Left ventricle myocardium superior (tissue), 1 donor: ENCODE measurements at regions not wholly inside any gene's neighbourhood (a gene's known extent, or its start where the extent isn't known, plus 50 kb on each side); places are given as distances from the start of the nearest gene placed in this dataset.
"Not testable (repeated sequence)": the region's sequence is repeated elsewhere in the genome, so short reads cannot be mapped to it uniquely, and the experiment has no call there.

ENCODE experiments used
- ATAC-seq: fragments of 200-7000 bp; cut with Tn5 transposase; one replicate; pipeline ENCODE4 v1.9.1; 2020; ENCODE audit warnings: mild to moderate bottlenecking, moderate library complexity
- DNase-seq: peaks from one replicate; pipeline ENCODE4 v3.0.0-alpha.2; 2020
- intact Hi-C: fragments of 100-400 bp; cut with micrococcal nuclease; formaldehyde crosslinking; loops from one replicate; pipeline ENCODE4 v1.11.0; 2022
- donor health status: DM: no; HTN: yes; CAD: no; lungs with severe emphysema.

GRCh38 chr21:31545036-31545435 is 114.5 kb upstream of the SOD1 start:
- no peak for DNase-seq
- intact Hi-C loops: no loop called here
- no peak for ATAC-seq

- intact Hi-C loops: no loop called here
- DNase-seq (no peak), ATAC-seq (no peak)
Measured at GRCh38 chr21:31543191-31543590, 116.3 kb upstream of the SOD1 start.

- DNase-seq: no peak
- no peak for ATAC-seq
Measured at GRCh38 chr21:31538816-31539215, 120.7 kb upstream of the SOD1 start.

DNA sequence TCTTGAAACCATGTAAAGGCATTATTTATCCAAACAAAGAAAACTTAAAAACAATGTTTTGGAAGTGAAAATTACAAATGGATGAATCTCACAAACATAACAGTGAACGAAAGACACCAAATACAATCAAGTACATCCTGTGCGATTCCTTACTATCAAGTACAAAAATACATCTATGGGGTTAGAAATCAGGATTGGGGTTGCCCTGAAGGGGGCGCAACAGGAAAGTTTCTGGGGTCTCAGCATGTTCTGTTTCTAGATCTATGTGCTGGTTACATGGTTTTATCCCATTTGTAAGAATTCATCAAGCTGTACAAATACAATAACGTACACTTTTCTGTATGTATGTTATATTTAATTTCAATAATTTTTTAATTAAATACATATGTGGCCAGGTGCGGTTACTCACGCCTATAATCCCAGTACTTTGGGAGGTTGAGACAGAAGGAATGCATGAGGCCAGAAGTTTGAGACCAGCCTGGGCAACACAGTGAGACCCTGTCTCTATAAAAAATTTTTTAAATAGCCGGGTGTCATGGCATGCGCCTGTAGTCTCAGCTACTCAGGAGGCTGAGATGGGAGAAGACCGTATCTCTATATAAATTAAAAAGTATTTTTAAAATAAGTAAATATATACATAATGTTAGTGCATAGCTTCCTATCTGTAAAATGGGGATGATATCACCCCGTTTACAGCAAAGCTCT is 121.5 kb upstream of the SOD1 start:
- no peak for DNase-seq
- no peak for ATAC-seq
- intact Hi-C loops: no loop called here

More at GRCh38 chr21:31538816-31539215, 120.7 kb upstream of the SOD1 start:
- intact Hi-C loops: no loop called here

GRCh38 chr21:31536138-31536537 is 123.4 kb upstream of the SOD1 start:
- no peak for ATAC-seq
- intact Hi-C loops: no loop called here

DNA sequence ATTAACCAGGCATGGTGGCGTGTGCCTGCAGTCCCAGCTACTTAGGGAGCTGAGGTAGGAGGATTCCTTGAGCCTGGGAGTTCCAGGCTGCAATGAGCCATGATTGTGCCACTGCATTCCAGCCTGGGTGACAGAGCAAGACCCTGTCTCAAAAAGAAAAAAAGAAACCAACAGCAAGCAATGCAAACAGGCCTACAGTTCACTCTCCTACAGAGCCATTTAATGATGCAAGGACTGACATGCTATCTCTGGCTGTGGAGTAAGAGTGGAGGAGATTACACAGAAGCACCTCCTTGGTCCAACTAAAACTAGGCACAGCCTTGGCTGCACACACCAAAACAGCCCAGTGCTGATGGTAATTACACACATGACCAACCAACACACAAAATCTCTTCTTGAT is 127.5 kb upstream of the SOD1 start:
- DNase-seq (no peak), ATAC-seq (no peak)
- intact Hi-C loops: no loop called here

More at GRCh38 chr21:31536138-31536537, 123.4 kb upstream of the SOD1 start:
- DNase-seq: no peak

GRCh38 chr21:31530897-31531705 is 128.4 kb upstream of the SOD1 start:
- intact Hi-C loops: no loop called here
- DNase-seq (no peak), ATAC-seq (no peak)

GRCh38 chr21:31530364-31530763 is 129.1 kb upstream of the SOD1 start:
- ATAC-seq: no peak
- intact Hi-C loops: no loop called here
- DNase-seq: no peak

- DNase-seq: no peak
- intact Hi-C loops: no loop called here
- ATAC-seq: no peak
Measured at GRCh38 chr21:31529406-31529805, 130.1 kb upstream of the SOD1 start.

DNA sequence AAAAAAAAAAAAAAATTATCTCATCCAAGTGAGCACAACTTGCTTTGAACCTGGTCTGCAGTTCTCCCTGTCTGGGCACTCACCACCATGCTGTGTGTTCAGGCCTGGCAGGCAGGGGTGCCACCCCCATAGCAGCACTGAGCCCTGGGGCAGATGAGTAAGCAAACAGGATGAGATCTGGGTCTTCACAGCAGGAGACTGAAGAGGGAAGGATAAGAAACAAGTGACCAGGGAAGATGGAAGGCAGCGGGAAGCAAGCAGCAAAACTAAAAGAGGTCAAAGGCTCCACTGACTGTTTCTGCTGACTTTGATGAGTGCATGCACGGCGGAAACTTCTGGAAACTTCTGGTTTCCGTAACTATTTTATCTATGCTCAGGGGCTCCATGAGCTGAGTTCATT is 133.5 kb upstream of the SOD1 start:
- ATAC-seq: no peak
- DNase-seq: no peak
- intact Hi-C loops: no loop called here

GRCh38 chr21:31524140-31524539 is 135.4 kb upstream of the SOD1 start:
- intact Hi-C loops: no loop called here
- DNase-seq (no peak), ATAC-seq (no peak)

DNA sequence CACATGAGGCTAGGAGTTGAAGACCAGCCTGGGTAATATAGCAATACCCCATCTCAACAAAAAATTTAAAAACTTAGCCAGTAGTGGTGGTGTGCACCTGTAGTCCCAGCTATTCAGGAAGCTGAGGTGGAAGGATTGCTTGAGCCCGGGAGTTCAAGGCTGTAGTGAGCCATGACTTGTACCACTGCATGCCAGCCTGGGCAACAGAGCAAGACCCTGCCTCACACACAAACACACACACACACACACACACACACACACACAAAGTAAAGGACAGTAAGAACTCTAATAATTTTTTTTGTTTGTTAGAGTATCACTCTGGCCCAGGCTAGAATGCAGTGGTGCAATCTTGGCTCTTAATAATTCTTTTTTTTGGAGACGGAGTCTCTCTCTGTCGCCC is 138.0 kb upstream of the SOD1 start:
- intact Hi-C loops: no loop called here
- ATAC-seq (no peak), DNase-seq (no peak)

DNA sequence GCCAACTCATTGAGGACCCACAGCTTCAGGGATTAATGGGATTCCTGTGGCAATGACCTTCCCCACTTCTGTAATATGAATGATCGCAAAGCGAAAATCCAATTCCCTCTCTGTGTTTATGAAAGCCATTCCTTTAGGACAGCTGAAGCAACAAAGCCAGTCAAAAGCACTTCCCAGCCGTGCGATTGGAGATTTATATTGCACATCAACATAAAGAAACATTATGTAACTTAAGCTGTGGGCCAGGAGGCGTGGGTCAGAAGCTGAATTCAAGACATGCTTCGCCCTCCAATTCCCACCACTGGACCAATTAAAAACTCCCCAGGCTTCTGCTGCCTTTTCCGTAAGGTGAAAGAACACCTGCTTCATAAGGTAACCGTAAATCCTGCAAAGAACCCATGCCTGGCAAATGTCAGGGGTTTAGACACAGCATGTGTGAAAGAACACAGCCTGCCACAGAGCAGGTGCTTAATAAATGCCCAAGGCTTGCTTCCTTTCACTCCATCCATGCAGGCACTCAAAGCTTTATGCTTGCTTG is 138.9 kb upstream of the SOD1 start:
- ATAC-seq (no peak), DNase-seq (no peak)
- intact Hi-C loops: no loop called here

DNA sequence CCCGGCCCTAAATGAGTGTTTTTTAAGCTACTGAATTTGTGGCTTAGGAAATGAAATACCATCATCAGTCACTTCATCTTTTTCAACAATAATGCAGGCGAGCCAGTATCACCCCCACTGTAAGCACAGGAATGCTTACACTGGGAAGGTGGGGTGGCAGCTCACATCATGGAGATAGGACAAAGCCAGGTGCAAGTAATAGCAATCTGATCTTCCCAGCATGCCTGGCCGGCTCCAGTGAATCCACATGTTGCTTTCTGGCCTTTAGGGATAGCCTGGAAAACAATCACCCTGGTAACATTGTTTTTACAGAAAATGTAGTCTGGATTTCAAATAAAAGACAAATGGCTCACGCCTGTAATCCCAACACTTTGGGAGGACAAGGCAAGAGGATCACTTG is 140.9 kb upstream of the SOD1 start:
- intact Hi-C loops: no loop called here
- no peak for DNase-seq
- no peak for ATAC-seq

GRCh38 chr21:31517664-31518414 is 141.7 kb upstream of the SOD1 start:
- DNase-seq (no peak), ATAC-seq (no peak)
- intact Hi-C loops: no loop called here

DNA sequence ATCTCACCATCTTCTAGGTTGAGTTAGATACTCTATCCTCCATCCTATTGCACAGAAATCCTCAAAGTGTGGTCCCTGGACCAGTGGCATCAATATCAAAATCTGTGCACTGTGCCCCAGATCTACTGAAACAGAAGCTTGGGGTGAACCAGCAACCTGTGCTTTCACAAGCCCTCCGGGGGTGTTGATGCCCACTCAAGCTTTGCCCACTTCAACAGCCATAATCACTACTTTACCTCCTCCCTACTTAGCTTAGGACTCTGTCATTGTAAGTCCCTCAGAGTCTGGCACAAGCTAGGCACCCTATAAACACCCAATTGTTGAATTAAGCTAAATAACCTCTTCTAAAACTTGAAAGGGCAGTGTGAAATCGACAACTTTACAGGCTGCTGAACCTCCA is 144.2 kb upstream of the SOD1 start:
- ATAC-seq (no peak), DNase-seq (no peak)
- intact Hi-C loops: no loop called here

DNA sequence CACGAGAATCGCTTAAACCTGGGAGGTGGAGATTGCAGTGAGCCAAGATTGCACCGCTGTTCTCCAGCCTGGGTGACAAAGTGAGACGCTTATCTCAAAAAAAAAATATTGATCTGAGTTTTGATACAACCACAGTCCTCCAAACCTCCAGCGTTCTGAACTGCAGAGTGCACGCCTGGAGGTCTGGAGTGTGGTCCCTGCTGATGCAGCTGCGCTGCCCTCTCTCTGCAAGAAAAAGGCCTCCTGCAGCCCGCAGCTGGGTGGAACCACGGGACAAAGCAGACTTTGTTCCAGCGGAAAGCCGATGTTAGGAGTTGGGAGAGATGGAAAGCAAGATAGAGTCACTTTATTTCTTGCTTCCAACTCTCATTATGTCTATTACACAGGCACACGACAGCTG is 144.9 kb upstream of the SOD1 start:
- no peak for DNase-seq
- no peak for ATAC-seq
- intact Hi-C loops: no loop called here

DNA sequence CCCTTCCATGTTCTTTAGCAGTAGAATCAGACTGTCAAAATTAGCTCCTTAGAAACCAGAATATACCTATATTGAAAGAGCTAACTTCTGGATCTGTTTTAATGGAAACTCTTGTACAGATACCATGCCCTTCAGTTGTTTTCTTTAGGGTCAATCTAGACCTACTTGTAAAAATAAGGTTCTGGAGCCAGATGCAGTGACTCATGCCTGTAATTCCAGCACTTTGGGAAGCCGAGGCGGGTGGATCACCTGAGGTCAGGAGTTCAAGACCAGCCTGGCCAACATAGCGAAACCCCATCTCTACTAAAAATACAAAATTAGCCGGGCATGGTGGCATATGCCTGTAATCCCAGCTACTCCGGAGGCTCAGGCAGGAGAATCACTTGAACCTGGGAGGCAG is 146.0 kb upstream of the SOD1 start:
- DNase-seq, ATAC-seq, intact Hi-C loops: not testable (repeated sequence)

GRCh38 chr21:31511999-31512398 is 147.5 kb upstream of the SOD1 start:
- intact Hi-C loops, DNase-seq, ATAC-seq: not testable (repeated sequence)

- no peak for DNase-seq
- no peak for ATAC-seq
- intact Hi-C loops: no loop called here
Measured at GRCh38 chr21:31511258-31511657, 148.2 kb upstream of the SOD1 start.
